Neural cell (in vitro differentiated cells): ENCODE measurements at regions not wholly inside any gene's neighbourhood (a gene's known extent, or its start where the extent isn't known, plus 50 kb on each side); places are given as distances from the start of the nearest gene placed in this dataset.

Experiments
- EP300 ChIP-seq: fragments of 450-650 bp; conservative IDR thresholded peaks from 2 replicates; pipeline ENCODE4 v1.6.1; 2014; ENCODE audit warnings: antibody characterized with exemption, mild to moderate bottlenecking, moderate library complexity; ENCODE audit not compliant: poor library complexity, severe bottlenecking
- EZH2 ChIP-seq: fragments of 200-600, 300-800 bp; shearing (Covaris generic), sonication (generic); IDR thresholded peaks from 2 replicates; pipeline ENCODE4 v1.6.1; 2014; ENCODE audit warnings: antibody characterized with exemption, low read length, borderline replicate concordance, mild to moderate bottlenecking; ENCODE audit not compliant: insufficient read depth, poor library complexity, severe bottlenecking
- MXI1 ChIP-seq: fragments of 450-650 bp; conservative IDR thresholded peaks from 2 replicates; pipeline ENCODE4 v1.6.1; 2014; ENCODE audit warnings: antibody characterized with exemption, mild to moderate bottlenecking; ENCODE audit not compliant: poor library complexity, severe bottlenecking
- POLR2AphosphoS5 ChIP-seq: IDR thresholded peaks from 2 replicates; pipeline ENCODE4 v1.6.1; 2012
- RAD21 ChIP-seq: fragments of 450-650 bp; conservative IDR thresholded peaks from 2 replicates; pipeline ENCODE4 v1.6.1; 2014; ENCODE audit warnings: antibody characterized with exemption, mild to moderate bottlenecking, moderate library complexity
- SMC3 ChIP-seq: fragments of 450-650 bp; conservative IDR thresholded peaks from 2 replicates; pipeline ENCODE4 v1.6.1; 2014; ENCODE audit warnings: antibody characterized with exemption, mild to moderate bottlenecking, moderate library complexity; ENCODE audit not compliant: poor library complexity
- TF ChIP-seq, protein P1 (sequence below): fragments of 450-650 bp; IDR thresholded peaks from 2 replicates; pipeline ENCODE4 v1.5.1; 2014; ENCODE audit warnings: antibody characterized with exemption, mild to moderate bottlenecking, moderate library complexity; ENCODE audit not compliant: poor library complexity, severe bottlenecking

GRCh38 chr6:2426561-2427340 is 181.3 kb upstream of the GMDS start:
- no peak for TF ChIP-seq POLR2AphosphoS5
- no peak for TF ChIP-seq EZH2
- TF ChIP-seq, protein P1, sequence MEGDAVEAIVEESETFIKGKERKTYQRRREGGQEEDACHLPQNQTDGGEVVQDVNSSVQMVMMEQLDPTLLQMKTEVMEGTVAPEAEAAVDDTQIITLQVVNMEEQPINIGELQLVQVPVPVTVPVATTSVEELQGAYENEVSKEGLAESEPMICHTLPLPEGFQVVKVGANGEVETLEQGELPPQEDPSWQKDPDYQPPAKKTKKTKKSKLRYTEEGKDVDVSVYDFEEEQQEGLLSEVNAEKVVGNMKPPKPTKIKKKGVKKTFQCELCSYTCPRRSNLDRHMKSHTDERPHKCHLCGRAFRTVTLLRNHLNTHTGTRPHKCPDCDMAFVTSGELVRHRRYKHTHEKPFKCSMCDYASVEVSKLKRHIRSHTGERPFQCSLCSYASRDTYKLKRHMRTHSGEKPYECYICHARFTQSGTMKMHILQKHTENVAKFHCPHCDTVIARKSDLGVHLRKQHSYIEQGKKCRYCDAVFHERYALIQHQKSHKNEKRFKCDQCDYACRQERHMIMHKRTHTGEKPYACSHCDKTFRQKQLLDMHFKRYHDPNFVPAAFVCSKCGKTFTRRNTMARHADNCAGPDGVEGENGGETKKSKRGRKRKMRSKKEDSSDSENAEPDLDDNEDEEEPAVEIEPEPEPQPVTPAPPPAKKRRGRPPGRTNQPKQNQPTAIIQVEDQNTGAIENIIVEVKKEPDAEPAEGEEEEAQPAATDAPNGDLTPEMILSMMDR, result no peak
- no peak for TF ChIP-seq RAD21
- TF ChIP-seq MXI1, result no peak
- no peak for TF ChIP-seq EP300
- TF ChIP-seq SMC3, result no peak
